Stimulated activated CD8-positive, alpha-beta memory T cell treated with anti-CD3 and anti-CD28 coated beads, Interleukin-15, amount 100 ng/mL, for 48 hours (primary cell): ENCODE measurements at regions not wholly inside any gene's neighbourhood (a gene's known extent, or its start where the extent isn't known, plus 50 kb on each side); places are given as distances from the start of the nearest gene placed in this dataset.

ENCODE experiments used
- DNase-seq, 2 donors: peaks; one replicate each; pipeline ENCODE4 v3.0.0-alpha.2; 2020; ENCODE audit warnings: low read depth in 2 of 2

DNA sequence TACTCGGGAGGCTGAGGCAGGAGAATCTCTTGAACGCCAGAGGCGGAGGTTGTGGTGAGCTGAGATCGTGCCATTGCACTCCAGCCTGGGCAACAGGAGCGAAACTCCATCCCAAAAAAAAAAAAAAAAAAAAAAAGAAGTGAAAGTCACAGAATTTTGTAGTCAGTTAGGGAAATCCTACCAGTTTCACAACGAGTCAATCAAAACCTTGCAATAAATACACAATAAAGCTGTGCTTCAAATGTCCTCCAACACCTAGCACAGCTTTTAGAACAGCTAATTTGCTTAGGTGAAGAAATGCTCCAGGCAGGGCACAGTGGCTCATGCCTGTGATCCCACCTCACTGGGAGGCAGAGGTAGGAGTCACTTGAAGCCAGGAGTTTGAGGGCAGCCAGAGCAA, 112.8 kb upstream of the ATF7IP start:
- DNase-seq, result no peak

DNA sequence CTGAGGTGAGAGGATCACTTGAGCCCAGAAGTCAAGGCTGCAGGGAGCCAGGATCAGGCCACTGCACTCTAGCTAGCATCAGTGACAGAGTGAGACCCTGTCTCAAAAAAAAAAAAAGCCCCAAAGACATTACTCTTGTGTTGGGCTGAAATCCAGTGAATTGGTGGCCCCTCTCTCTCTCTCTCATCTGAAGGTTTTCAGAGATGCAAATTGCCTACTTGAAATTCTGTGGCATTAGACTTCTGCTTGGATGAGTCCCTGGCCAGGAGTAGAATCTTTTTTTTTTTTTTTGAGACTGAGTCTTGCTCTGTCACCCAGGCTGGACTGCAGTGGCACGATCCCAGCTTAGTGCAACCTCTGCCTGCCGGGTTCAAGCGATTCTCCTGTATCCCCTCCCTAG, 112.0 kb upstream of the ATF7IP start:
- no peak for DNase-seq

DNA sequence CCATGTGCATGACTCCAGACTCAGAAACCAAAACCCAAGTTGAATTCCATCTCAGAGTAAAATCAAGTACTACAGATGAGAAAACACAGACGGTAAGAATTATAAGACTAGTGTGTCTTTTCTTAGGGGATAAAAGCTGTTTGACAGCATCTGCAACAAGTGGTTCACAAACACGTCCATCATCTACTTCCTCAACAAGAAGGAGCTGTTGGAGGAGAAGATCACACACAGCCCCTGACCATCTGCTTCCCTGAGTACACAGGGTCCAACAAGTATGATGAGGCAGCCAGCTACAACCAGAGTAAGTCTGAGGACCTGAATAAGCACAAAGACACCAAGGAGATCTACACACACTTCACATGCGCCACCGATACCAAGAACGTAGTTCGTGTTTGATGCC, 110.7 kb upstream of the ATF7IP start:
- DNase-seq, result no peak

DNA sequence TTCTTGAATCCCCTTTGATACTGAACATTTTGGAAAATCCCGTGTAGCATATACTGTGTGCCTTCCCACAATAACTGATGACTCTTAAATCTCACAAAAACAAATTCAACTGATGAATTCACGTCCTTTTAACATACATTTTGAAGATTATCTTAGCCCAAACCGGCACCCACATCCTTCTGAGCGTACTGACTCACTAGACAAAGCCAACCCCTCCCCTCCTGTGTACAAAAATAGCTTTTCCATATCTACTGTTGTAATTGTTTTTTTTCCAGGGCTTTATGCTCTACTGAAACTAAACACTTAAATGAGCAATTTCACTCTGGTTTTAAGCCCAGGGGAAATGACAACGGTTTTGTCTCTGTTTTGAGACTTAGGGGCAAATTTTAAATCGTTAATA, 109.4 kb upstream of the ATF7IP start:
- peak in 1 of 2 donors; percentile 10 for DNase-seq

DNA sequence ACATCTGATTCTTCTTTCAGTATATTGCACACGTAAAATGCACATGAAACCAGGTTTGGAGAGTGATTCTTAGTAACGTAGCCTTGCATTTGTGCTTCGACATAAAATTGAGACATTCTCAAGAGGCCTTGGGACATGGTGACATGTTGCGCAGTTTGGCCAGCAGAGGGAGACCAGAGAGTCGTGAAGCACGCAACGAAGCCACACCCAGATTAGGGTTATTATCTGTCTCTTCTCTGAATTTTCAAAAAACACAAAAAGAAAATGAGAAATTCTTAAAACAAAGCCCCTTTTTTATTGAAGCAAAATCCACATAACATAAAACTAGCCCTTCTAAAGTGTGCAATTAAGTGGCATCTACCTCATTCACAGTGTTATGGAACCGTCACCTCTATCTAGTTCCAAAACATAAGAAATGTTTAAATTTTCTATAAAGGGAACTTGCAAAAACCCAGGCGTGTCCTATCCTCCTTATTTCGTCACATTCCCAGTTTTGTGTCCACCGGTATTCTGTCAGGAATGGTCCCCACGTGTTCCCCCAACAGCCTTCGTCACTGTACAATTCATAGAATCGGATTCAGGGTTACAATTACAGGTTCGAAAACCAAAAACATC, 108.8 kb upstream of the ATF7IP start:
- peak; percentile 58 to 59 for DNase-seq

DNA sequence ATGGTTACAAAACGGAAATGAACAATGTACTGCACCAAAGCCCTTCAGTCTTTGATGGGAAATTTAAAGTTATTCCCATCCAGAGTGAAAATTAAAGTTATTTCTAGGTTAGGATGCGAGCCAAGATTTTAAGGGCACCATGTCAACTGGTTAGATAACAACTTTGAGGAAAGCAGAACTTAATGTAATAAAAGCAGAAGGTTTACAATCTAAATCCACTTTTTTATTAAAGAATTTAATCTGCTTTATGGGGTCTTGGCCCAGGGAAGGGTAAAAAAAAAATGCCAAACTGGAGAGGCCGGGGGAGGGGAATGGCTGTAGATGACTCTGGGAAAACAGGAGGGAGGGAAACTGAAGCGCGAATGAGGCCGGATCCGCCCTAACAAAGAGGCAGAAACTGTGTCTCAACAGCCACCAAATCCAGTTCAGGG, 108.2 kb upstream of the ATF7IP start:
- no peak for DNase-seq

DNA sequence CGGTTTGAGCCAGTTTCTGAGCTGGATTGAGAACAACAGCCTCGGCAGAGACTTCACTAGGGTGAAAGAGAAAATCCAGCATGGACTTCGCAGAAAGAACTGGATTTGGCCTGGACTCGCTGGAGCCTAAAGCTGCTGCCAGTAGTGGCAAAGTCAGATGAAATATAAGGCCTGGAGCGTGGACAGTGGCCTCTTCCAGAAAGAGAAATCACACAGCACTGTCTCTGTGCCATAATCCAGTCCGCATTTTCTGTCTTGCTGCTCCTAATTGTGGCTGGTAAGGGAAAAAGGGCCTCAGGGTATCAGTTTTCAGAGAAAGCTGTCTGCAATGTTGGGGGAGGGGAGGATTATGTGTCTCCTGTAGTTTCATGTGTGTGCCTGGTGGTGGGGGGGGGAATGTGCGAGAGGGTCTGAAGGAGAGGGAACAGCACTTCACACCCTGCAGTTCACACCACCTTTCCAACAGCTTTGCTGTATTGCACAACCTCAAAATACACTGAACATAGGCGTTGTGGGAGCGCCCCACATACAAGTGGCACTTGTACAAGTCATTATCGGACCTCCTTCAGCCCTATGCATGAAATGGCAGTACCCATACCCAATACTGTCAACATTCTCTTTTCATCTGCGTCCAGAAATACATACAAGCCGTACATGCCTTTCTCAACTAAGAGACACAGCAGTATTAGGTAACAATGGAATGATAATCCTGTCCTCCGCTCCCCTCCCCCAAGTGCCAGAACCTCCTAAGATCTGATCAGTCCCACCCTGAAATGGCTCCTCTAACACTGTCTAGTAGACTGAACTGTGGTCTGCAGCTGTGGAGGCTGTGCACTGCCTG, 107.5 kb upstream of the ATF7IP start:
- DNase-seq, result peak; percentile 76 to 78

DNA sequence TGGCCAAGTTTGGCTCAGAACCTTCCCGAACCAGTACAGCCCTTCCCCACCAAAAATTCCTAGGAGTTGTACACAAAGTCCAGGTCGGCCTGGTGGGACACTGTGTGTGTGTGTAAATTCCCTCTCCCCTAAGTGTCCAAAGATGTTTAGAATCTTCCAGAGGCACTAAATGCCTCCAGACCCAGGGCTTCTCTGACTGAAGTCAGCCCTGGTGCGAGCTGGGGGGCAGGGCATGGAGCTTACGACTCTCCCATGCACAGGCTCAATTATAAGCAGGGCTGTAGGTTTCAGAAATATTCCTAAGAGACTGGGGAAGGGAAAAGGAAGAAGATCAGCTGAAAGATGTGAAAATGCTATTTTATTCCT, 106.9 kb upstream of the ATF7IP start:
- DNase-seq, result no peak

DNA sequence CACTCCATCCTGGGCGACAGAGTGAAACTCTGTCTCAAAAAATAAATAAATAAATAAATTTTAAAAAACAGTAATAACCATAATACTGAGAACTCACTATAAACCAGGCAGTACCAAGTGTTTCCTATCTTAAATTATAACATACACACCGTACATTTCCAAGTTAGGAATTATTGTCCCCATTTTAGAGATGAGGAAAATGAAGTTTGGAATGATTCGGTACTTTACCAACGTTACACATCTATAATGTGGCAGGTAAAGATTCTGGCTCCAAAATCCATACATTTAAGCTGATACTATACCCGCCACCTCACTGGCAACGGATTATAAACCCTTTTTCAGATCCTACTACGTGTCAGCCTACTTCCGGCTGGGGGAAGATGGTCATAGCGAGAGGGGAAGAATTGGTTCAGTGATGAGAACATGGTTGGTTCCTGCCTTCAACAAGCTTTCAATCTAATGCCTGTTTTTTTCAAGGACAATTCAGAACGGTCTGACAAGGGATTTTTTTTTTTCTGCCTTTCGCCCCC, 105.9 kb upstream of the ATF7IP start:
- DNase-seq, result no peak

DNA sequence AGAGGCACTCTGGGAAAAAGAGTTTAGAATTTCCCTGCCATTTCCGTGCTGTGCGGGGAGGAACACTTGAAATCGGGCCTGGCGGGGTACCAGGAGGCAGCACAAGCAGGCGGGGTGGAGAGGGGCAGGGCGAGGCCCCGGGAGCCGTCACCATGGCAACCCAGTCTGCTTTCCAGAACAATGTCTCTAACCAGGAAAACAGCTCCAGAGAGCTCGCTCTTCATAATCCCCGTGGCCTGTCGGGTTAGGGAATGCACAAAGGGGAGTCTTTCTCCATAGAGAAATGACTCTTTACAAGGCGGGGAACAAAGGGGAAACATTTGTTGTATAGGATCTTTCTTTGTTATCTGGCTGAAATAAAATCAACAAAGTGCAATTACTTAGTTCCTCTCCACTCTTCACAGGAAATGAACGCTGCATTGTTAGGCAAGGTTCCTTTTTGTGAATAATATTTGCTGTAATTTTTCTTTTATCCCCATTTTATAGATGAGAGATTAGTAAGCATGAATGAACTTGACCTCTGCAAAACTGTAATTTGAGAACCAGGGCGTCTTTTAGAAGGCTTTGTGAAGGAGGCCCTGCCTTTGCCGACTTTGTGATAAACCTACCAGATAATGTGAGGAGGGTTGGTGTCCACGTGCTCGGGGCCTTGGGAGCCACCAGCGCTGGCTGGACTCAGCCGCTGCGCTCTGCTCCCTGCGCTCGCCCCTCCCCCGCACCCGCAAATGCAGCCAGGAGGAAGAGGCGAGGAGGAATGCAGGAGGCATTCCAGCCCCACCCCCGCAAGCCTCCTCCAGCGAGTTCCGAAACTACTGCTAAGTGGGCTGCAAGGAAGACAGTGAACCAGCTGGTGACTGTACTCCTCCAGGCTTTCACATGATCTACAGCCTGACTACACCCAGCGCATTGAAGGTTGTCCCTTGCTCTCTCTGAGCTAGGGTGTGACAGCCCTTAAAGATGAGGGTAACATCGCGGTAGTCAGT, 105.2 kb upstream of the ATF7IP start:
- no peak for DNase-seq

DNA sequence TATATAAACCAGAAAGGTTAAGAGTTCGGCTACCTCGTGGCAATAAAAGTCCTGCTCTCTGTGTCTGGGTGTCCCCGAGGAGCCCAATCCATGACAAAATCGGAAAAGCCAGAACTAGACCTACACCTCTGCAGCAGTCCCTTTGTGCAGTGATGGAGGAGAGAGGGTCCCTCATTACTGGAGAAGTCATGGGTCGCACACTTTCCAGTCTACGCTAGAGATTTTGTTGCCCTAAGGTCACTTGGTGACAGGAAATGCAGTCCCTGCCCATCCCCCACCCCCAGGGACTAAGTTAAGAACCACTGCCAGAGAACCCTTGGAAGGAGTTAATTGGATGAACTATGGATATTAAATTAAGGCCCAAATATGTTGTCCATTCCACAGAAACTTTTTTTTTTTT, 104.4 kb upstream of the ATF7IP start:
- DNase-seq, result no peak

DNA sequence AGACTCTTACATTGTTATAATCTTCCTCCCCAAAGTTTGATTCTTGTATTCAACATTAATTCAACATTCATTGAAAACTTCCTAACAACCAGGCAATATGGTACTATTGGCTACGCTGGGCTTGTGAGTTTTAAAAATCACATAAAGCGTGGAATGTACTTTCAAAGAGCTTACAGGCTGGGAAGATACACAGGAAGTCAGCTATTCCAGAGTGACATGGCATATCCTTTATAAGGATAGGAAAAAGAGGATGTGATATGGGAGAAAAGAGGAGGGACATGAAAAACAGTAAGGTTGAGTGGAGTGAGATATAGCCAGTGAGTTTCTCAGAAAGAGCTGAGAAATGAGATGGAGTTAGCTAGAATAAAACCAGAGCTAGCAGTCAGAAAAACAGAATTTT, 103.6 kb upstream of the ATF7IP start:
- DNase-seq, result no peak

DNA sequence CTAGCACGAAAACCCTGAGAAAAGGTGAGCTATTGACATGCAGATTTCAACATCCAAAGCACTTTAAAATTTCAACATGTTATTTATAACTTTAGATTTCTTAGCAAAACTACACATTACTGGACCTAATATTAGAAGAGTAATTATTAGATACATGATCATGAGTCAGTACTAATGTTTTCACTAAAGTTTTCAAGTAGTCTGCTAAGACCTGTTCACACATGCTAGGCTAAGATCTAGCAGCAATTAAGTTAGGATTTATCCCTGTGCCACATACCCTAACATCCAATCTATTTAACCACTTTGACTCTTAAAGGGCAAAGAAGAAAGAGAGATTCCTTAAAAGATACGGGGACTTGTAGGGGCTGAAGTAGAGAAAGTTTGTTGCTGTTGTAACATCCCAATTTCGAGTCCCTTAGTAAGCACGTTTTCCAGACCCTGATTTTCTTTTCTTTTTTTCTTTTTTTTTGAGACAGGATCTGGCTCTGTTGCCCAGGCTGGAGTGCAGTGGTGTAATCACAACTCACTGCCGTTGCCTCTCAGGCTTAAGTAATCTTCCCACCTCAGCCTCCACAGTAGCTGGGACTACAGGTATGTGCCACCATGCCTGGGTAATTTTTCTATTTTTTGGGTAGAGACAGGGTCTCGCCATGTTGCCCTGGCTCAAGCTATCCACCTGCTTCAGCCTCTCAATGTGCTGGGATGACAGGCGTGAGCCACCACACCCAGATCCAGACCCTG, 102.5 kb upstream of the ATF7IP start:
- DNase-seq, result no peak

DNA sequence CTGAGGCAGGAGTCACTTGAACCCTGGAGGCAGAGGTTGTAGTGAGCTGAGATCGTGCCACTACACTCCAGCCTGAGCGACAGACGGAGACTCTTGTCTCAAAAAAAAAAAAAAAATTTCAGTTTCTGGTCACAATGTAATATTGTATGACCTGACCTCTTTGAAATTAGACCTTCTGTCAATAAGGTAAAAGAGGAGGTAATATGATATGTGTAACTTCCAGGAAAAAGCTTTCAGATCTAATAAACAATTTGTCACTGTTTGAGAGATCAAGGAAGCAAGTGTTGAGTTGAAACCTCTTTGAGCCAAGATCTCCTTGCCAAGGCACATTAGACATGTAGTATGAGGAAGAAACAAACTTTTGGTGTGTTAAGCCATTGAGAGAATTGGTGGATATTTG, 101.7 kb upstream of the ATF7IP start:
- no peak for DNase-seq

DNA sequence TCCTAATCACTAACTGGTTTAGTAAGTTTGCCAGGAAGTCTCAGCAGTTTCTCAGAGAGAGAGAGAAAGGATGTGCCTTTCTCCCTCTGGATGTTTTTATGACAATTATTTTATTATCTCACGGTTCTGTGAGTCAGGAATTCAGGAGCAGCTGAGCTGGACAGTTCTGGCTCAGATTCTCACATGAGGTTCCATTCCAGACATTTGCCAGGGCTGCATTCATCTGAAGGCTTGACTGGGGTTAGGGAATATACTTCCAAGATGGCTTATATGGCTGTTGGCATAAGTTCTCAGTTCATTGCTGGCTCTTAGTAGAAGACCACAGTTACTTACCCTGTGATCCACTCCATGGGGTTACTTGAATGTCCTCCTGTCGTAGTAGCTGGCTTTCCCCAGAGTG, 101.2 kb upstream of the ATF7IP start:
- no peak for DNase-seq

DNA sequence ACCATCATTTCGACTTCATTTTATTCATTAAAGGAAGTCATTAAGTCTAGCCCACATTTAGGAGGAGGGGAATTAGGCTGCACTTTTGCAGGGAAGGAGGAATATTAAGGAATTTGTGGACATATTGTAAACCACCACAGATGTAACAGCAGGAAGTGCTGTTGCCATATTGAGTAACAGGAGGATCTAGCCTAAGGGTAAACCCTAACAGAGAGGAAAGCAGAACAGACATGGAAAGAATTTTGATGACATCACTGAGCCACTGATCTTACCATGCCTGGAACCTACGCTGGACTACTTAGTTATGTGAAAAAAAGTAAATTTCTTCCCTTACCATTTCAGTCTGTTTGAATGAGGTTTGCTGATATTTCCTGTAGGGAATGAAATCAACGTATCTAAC, 100.7 kb upstream of the ATF7IP start:
- DNase-seq, result no peak

DNA sequence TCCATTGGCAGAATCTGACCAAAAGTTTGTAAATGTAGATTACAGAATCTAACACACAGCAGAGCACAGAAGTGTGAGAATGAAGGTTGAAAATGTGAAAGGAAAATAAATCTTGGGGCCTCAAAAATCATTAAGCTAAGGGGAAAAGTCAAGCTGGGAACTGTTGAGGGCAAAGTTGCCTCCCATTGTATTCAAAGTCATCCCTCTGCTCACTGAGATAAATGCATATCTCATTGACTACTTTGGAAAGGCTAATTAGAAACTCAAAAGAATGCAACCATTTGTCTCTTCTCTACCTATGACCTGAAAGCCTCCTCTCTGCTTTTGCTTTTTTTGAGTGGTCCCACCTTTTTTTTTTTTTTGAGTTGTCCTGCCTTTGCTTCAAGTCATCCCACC, 97.4 kb upstream of the ATF7IP start:
- no peak for DNase-seq

DNA sequence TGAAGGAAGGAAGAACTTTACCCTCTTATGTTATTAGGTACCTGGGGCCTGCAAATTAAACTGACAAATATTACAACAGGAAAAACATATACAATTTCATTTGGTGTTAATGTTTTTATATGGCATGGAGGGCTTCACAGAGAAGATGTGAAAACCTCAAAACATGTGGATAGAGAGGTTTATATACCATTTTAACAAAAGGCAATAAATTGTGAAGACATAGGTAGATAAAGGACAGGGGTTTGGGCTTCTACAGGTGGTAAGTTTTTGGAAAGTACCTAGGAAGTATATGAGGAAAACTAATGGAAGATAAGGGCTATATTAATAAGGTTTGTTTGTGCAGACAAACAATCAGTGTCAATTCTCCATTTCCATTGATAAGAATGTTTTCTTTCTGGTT, 95.1 kb upstream of the ATF7IP start:
- DNase-seq, result no peak

DNA sequence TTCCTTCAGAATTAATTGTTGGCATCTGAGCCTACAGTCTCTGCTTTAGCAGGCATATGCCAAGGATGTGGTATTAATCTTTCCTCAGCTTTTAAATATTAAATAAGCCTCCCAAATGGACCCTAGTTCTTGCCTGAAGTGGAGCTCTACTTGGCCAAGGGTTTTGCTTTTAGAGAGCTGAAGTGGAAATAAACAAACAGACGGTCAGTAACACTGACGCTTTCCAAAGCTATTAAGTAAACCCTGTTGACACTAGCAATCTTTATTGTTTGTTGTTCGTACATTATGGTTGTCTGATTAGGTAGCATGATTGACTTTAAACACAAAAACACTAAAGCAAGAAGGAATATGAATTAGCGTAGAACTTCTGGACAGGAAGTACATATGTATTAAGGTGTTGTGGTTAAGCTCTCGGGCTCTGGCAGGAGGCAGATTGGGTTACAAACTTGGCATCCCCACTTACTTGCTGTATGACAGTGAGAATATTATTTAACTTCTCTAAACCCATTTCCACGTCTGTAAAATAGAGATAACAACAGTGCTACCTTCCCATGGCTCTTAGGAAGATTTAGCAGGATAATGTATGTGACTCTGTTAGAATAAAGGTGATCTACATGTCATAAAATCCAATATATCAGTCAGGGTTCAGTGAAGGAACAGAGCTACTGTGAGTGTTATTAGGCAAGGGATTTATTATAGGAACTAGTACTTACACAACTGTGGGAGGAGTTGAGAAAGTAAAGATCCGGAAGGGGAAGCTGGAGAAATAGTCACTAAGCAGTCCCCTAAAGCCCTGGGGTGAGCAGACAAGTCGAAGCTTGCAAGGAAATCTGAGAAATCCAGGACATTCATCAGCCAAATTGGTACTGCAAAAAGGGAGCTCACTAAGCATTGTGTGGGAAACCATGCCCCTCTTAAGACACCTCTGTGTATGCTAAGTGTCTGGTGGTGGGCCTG, 92.2 kb upstream of the ATF7IP start:
- DNase-seq, result no peak

DNA sequence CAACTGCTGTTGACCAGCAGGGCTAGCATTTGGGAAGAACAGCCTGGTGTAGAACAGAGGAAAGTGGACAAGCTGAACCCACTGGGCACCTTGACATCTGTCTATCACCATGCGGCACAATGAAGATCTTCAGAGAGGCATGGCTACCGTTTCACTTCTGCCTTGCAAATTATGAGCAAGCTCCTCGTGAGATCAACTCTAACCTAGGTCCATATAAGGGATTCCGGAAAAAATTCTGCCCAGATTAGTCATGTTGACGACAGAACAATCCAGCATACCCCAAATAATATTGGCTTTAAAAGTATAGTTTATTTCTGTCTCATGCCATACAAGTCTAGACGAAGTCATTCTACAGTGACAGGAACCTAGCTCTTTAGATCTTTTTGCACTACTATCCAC, 91.6 kb upstream of the ATF7IP start:
- no peak for DNase-seq
